Prostate gland (tissue), 2 donors: ENCODE measurements at regions not wholly inside any gene's neighbourhood (a gene's known extent, or its start where the extent isn't known, plus 50 kb on each side); places are given as distances from the start of the nearest gene placed in this dataset.

Experiments
- POLR2A ChIP-seq: fragments of 450-650 bp; IDR thresholded peaks from one replicate; pipeline ENCODE4 v1.6.1; 2016; ENCODE audit warnings: antibody characterized with exemption, mild to moderate bottlenecking
- POLR2AphosphoS5 ChIP-seq: sonication (generic); formaldehyde crosslinking; IDR thresholded peaks from one replicate; pipeline ENCODE4 v1.6.1; 2017; ENCODE audit warnings: antibody characterized with exemption
- TF ChIP-seq, protein P1 (sequence below), 4 experiments: fragments of 200-600 bp in 2 of 4; fragments of 450-650 bp in 2 of 4; sonication (generic) in 2 of 4; IDR thresholded peaks; 1 replicate in 3 of 4; 2 replicates in 1 of 4; pipeline ENCODE4 v1.5.1; 2016 to 2019; ENCODE audit warnings: antibody characterized with exemption in 4 of 4, mild to moderate bottlenecking in 2 of 4, moderate library complexity in 2 of 4

DNA sequence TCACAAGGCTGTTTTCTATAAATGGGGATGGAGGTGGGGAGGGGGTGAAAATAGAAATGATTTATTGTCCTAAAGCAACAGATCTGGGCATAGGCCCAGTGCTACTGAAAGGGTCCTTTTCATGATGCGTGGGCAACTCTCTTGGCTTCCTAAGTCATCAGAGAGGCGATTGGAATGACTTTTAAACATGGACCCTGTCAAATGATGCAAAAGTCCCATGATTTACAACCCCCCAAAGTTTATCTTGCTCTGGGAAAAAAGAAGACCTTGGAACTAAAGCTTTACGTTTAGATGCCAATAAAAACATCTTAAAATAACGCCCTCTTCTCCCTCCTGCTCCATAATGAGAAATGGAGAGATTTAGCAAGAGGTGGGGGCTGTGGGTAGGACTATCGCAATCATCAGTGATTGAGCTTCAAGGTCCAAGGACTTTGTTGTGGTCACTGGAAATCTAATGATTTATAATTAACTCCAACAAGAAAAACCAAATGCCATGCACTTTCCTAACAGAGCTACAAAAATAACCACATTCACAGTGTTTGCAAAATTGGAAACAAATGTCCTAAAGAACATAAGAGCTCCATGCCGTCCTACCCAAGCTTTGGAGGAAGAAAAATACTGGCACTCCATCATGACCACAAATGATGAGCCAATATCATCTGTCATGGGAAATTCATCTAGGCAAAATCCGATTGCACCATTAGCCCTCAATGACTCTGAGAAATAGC, 167.5 kb upstream of the CLINT1 start:
- TF ChIP-seq POLR2A (no peak), POLR2AphosphoS5 (no peak)
- TF ChIP-seq, protein P1, sequence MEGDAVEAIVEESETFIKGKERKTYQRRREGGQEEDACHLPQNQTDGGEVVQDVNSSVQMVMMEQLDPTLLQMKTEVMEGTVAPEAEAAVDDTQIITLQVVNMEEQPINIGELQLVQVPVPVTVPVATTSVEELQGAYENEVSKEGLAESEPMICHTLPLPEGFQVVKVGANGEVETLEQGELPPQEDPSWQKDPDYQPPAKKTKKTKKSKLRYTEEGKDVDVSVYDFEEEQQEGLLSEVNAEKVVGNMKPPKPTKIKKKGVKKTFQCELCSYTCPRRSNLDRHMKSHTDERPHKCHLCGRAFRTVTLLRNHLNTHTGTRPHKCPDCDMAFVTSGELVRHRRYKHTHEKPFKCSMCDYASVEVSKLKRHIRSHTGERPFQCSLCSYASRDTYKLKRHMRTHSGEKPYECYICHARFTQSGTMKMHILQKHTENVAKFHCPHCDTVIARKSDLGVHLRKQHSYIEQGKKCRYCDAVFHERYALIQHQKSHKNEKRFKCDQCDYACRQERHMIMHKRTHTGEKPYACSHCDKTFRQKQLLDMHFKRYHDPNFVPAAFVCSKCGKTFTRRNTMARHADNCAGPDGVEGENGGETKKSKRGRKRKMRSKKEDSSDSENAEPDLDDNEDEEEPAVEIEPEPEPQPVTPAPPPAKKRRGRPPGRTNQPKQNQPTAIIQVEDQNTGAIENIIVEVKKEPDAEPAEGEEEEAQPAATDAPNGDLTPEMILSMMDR (IDR thresholded peaks at IDR 0.05), result no peak
